ENCODE measurements at regions not wholly inside any gene's neighbourhood (a gene's known extent, or its start where the extent isn't known, plus 50 kb on each side); places are given as distances from the start of the nearest gene placed in this dataset.
"Not testable (repeated sequence)": the region's sequence is repeated elsewhere in the genome, so short reads cannot be mapped to it uniquely, and the experiment has no call there.

- DNase-seq, result no peak
Observed at GRCh38 chr17:74128456-74129211, 74.8 kb upstream of the RPL38 start.

- DNase-seq, result not testable (repeated sequence)
Observed at GRCh38 chr17:74129800-74130199, 73.7 kb upstream of the RPL38 start.

- no peak for DNase-seq
Observed at GRCh38 chr17:74130276-74130675, 73.2 kb upstream of the RPL38 start.

- no peak for DNase-seq
Observed at GRCh38 chr17:74130841-74131240, 72.6 kb upstream of the RPL38 start.

GRCh38 chr17:74132354-74132753, 71.1 kb upstream of the RPL38 start:
- DNase-seq, result no peak

- DNase-seq, result no peak
Observed at GRCh38 chr17:74133740-74134139, 69.7 kb upstream of the RPL38 start.

GRCh38 chr17:74134234-74134633, 69.2 kb upstream of the RPL38 start:
- not testable (repeated sequence) for DNase-seq

GRCh38 chr17:74134991-74135390, 68.5 kb upstream of the RPL38 start:
- DNase-seq, result no peak

GRCh38 chr17:74135391-74136167, 67.9 kb upstream of the RPL38 start:
- no peak for DNase-seq

- no peak for DNase-seq
Observed at GRCh38 chr17:74137416-74137815, 66.1 kb upstream of the RPL38 start.

GRCh38 chr17:74139120-74139519, 64.4 kb upstream of the RPL38 start:
- no peak for DNase-seq

GRCh38 chr17:74140282-74140681, 63.2 kb upstream of the RPL38 start:
- DNase-seq, result no peak

GRCh38 chr17:74141612-74142011, 61.9 kb upstream of the RPL38 start:
- no peak for DNase-seq

- not testable (repeated sequence) for DNase-seq
Observed at GRCh38 chr17:74143318-74143717, 60.2 kb upstream of the RPL38 start.

- DNase-seq, result no peak
Observed at GRCh38 chr17:74145756-74146155, 57.7 kb upstream of the RPL38 start.

GRCh38 chr17:74146196-74146595, 57.3 kb upstream of the RPL38 start:
- no peak for DNase-seq

GRCh38 chr17:74147056-74147835, 56.2 kb upstream of the RPL38 start:
- no peak for DNase-seq

GRCh38 chr17:74147966-74148365, 55.5 kb upstream of the RPL38 start:
- no peak for DNase-seq

- no peak for DNase-seq
Observed at GRCh38 chr17:74148446-74148845, 55.0 kb upstream of the RPL38 start.

- no peak for DNase-seq
Observed at GRCh38 chr17:74148901-74149596, 54.4 kb upstream of the RPL38 start.

- DNase-seq, result no peak
Observed at GRCh38 chr17:74149597-74150427, 53.7 kb upstream of the RPL38 start.

- DNase-seq, result no peak
Observed at GRCh38 chr17:74150428-74151025, 53.0 kb upstream of the RPL38 start.
